ENCODE measurements at regions not wholly inside any gene's neighbourhood (a gene's known extent, or its start where the extent isn't known, plus 50 kb on each side); places are given as distances from the start of the nearest gene placed in this dataset.

DNA sequence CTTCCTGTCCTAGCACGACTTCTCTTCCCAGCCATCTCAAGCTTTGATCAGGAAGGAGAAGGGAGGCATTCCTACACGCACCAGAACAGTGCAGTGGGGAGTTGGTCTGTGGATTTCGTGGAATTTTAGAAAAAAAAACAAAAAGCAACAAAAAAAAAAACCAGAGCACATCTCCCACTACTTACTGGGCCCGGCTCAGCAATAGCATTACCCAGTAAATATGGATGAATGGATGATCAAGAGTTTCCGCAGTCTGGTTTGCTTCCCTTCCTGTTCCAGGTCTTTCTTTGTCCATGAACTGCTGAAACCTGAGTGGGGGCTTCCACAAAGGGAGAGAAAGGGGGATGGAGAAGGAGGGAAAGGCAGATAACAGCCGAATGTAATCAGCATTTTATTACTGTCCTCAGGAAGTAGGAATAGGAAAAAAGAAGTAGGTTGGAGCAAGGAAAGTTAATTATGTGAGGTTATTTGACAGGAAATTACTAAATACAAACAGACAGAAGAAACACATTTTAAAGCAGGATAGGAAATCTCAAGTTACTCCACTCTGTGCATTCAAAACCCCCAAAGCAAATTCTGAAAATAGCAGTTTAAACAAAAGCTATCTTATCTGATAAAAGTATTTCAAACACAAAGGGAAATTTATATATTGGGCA is 349.0 kb downstream of the PRL start:
- intact Hi-C loops (cut with DNase I) = no loop called here
- Histone ChIP-seq H3K4me3 (no peak overlapping the region), H3K9me3 (no peaks in the 10 kb centered on the region), H3K27me3 (ENCODE audit: low read depth) (no peaks in the 10 kb centered on the region), H3K4me1 (peaks cover 41% of the 10 kb centered on the region), H3K27ac (no peak overlapping the region), H3K36me3 (no peaks in the 10 kb centered on the region)
- TF ChIP-seq, protein P1, sequence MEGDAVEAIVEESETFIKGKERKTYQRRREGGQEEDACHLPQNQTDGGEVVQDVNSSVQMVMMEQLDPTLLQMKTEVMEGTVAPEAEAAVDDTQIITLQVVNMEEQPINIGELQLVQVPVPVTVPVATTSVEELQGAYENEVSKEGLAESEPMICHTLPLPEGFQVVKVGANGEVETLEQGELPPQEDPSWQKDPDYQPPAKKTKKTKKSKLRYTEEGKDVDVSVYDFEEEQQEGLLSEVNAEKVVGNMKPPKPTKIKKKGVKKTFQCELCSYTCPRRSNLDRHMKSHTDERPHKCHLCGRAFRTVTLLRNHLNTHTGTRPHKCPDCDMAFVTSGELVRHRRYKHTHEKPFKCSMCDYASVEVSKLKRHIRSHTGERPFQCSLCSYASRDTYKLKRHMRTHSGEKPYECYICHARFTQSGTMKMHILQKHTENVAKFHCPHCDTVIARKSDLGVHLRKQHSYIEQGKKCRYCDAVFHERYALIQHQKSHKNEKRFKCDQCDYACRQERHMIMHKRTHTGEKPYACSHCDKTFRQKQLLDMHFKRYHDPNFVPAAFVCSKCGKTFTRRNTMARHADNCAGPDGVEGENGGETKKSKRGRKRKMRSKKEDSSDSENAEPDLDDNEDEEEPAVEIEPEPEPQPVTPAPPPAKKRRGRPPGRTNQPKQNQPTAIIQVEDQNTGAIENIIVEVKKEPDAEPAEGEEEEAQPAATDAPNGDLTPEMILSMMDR (IDR thresholded peaks at IDR 0.05) = no peak
- ATAC-seq = no peak
- DNase-seq = no peak

DNA sequence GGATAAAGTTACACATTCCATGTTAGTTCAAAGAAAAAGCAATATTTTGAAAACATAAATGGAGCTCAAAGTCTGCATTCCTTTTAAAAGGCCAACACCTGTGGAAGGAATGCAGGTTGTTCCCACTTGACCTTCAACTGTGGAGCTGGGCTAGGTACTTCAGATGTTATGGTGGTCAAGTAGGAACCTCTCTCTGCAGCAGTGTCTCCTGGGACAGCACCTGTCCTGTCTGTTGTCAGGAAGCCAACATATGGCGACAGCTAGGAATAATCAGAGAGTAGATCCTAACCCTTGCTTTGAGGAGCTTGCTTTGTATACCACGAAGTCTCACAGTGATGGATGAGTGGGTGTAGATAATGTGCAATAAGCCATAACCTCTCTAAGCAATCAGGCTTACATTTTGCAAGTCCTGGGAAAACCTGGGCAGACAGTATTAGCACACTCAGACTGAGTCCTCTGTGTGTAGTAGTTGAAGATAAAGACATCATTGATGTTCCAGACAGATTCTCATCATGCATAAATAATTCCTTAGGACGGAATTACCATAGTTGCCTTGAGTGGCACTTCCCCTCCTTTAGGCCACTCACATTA is 347.5 kb downstream of the PRL start:
- peak overlapping the region; percentile 13 for H3K27ac ChIP-seq
- TF ChIP-seq, protein P1 (IDR thresholded peaks at IDR 0.05) = no peak
- intact Hi-C loops (cut with DNase I) = no loop called here
- no peak for DNase-seq
- no peaks in the 10 kb centered on the region for H3K9me3 ChIP-seq
- H3K4me3 ChIP-seq = no peak overlapping the region
- peaks cover 46% of the 10 kb centered on the region for H3K4me1 ChIP-seq
- no peaks in the 10 kb centered on the region for H3K27me3 ChIP-seq (ENCODE audit: low read depth)
- no peaks in the 10 kb centered on the region for H3K36me3 ChIP-seq
- ATAC-seq = peak; percentile 70 to 80

DNA sequence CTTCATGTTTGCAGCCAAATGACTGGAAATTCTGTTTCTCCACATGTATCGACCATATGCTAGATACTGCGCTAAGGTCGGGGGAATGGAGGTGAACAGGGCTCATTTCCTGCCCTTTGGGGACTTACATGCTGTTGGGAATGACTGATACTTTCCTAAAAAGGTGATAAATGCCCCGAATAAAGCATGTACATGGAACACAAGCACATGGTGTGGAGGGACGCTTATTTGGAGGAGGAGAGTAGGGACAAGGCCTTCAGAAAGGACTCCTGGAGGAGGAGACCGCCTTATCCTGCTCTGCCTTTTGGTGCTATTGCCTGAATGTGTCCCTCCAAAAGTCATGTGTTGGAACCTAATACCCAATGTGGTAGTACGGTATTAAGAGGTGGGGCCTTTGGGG is 344.5 kb downstream of the PRL start:
- TF ChIP-seq, protein P1 (IDR thresholded peaks at IDR 0.05) = no peak
- Histone ChIP-seq H3K4me3 (no peak overlapping the region), H3K9me3 (no peaks in the 10 kb centered on the region), H3K36me3 (no peaks in the 10 kb centered on the region), H3K4me1 (peaks cover 52% of the 10 kb centered on the region), H3K27me3 (ENCODE audit: low read depth) (no peaks in the 10 kb centered on the region), H3K27ac (no peak overlapping the region)
- intact Hi-C loops (cut with DNase I) = no loop called here
- no peak for DNase-seq
- no peak for ATAC-seq

DNA sequence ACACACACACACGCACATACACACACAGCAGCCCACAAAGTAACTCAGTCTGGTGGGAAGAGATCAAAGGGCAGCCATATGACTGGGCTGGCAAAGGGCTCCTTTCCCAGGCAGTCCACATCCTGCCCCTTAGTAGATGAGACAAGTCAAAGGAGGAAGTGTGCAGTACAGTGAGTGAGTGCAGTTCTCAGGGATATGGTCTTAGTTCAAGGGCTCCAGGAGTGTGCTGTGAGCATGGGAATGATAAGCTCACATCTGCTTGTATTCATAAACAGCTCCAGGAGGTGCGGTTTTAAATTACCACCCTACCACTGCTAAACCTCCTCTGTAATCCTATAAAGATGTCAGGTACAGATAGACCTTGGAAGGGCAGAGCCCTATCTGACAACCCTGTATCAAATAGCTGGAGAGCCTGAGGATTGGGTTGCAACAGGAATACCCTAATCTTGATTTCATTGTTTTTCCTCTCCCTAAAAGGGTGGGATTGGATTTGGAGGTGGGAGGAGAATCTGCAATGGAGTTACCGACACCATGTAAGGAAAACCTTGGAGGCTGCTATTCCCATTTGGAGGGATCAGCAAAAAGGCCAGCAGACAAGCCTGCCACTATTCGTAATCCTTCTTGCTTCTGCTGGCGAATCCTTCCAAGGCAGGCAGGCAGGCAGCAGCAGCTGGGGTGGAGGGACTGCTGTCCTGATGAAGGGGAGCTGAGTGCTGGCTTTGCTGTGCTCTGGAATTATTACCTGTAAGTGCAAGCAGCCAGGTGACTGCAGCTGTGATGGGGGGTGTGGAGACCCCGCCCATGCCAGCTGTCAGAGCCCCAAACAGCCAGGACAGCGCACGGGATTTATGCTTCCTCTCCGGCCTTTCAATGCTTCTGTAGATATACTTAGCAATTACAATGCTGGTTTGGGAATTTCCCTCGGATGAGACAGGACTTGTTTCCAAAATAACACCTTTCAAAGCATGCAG is 342.7 kb downstream of the PRL start:
- no peaks in the 10 kb centered on the region for H3K9me3 ChIP-seq
- intact Hi-C loops (cut with DNase I) = no loop called here
- H3K36me3 ChIP-seq = no peaks in the 10 kb centered on the region
- peaks cover 42% of the 10 kb centered on the region for H3K4me1 ChIP-seq
- H3K27me3 ChIP-seq (ENCODE audit: low read depth) = no peaks in the 10 kb centered on the region
- ATAC-seq (peak; percentile 34 to 45), DNase-seq (no peak)
- peak overlapping the region; percentile 40 for H3K27ac ChIP-seq
- TF ChIP-seq, protein P1 (IDR thresholded peaks at IDR 0.05) = no peak
- H3K4me3 ChIP-seq = no peak overlapping the region

DNA sequence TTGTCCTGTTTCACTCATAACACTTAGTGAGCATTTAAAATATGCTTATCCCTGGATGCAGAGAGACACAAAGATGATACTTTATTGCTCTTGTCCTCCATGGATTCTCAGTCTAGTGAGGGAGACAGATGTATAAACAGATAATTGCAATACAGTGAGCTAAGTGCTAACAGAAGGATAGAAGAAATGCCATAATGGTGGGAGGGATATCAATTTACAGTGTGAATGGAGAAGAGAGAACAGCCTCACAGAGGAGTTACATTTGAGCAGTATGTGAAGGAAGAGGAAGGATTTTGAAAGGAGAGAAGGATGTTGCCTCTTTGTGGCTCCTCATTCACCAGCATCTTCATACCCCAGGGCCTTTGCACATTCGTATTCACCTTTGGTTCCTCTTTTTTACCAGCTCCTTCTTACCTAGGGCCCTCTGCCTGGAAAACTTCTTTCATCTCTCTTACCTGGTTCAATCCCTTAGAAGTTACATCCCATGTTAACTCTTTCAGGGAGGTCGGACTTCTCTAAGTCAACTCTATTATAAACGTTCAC is 341.7 kb downstream of the PRL start:
- no peaks in the 10 kb centered on the region for H3K9me3 ChIP-seq
- DNase-seq (no peak), ATAC-seq (no peak)
- no peak overlapping the region for H3K4me3 ChIP-seq
- intact Hi-C loops (cut with DNase I) = no loop called here
- H3K27me3 ChIP-seq (ENCODE audit: low read depth) = no peaks in the 10 kb centered on the region
- no peak overlapping the region for H3K27ac ChIP-seq
- H3K4me1 ChIP-seq = peaks cover 35% of the 10 kb centered on the region
- TF ChIP-seq, protein P1 (IDR thresholded peaks at IDR 0.05) = no peak
- no peaks in the 10 kb centered on the region for H3K36me3 ChIP-seq

All from lower lobe of right lung (tissue), 2 donors.